ENCODE measurements at regions not wholly inside any gene's neighbourhood (a gene's known extent, or its start where the extent isn't known, plus 50 kb on each side); places are given as distances from the start of the nearest gene placed in this dataset.
"Not testable (repeated sequence)": the region's sequence is repeated elsewhere in the genome, so short reads cannot be mapped to it uniquely, and the experiment has no call there.

DNA sequence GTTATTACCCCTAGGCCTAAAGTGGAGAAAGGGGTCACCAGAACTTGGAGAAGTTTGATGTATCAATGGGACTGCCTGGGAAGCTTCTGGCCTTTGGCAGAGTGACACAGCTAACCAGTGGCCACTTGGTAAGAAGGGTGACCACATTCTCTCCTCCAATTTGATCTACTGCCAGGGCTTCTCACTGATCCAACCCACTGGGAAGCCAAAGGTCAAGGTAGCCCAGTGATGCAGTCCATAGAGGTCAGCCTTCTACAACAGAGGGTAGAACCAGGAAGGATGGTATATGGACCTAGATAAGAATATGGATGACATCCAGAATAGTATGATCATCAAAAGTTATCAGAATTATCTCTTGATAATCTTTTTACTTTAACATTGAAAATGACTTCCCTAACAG lies 493.6 kb downstream of the NYAP2 start:
- no peak for DNase-seq

DNA sequence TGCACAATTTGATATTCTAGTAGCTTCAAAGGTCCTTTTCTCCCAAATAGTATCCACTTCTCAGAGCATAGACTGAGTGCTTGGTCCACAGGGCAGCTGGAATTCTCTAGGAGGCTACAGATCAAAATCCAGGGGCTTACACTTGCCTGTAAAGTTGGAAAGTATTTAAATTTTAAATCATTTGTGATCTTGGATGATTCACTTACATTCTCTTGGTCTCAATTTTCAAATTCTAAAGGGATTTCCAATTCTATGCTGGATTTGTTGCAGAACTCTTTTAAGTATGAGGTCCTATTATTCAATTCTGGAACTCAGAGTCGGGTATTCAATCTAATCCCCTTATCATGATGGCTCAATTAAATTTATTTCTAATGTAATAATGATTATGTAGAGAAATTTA lies 492.3 kb downstream of the NYAP2 start:
- DNase-seq, result no peak

DNA sequence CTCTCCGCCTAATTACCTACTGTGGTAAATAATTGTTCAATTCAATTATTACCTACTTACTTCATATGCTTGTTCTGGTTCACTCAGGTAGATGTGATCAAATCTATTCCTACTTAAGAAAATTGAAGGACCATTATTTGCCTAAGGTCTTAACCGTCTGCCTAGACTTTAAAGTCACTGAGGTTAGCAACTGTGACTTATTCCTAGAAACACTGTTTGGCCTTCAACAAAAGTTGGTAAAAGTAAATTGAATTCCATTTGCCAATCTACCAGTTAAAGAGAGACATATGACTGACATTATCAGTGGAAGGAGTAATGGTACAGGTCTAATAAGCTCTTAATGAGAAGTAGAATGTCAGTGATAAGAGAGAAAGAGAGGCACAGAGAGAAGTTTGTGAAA lies 491.5 kb downstream of the NYAP2 start:
- DNase-seq, result no peak

DNA sequence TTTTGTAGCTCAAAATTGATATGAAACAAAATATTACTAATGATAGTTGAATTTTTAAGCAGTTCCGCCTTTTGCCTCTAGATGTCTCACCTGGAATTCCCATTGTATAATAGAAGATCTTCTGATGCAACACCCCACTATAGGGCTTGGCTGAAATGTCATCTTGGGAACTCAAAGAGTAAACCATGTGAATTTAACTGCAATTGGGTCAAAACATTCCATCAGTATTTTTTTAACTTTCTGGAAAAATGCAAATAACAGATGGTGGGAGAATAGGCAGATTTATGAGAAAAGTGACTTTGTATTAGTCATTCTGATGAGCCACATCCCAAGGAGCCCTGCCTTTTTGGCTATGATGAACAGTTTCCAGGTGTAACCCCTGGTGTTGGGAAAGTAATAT lies 489.9 kb downstream of the NYAP2 start:
- DNase-seq, result no peak

DNA sequence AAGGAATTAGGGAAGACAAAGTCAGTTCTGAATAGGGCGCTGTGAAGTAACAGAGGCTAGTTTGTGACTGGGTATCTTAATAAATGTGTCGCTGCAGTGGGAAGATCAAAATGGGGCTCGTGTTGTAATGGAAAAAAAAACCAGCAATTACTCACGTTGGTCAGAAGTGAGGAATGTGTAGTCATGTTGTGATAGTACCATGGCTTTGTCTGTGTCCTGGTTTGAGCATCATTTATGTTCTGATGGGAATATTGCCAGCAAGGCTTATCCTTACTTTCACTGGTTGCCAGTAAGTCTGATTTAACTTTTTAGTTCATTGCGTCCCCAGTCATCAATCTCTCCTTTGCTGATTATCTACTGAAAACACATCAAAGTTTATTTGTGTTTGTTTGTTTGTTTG lies 467.6 kb downstream of the NYAP2 start:
- no peak for DNase-seq

DNA sequence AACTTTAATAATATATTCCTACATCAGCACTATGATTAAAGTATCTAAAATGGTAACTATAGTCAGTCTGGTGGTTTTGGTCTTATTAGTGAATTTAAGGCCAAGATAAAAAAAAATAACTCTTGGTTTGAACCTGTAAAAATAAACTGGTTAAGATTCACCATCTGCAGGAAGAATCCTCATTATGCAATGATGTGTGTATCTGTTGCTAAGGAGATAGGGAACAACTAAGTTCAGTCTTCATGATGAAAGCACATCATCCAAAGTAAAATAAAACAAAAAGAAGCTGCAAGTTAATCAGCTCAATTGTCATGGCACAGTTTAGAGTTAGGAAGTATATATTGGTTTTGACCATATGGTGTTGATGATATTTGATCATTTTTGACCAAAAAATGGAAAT lies 466.0 kb downstream of the NYAP2 start:
- DNase-seq, result no peak

DNA sequence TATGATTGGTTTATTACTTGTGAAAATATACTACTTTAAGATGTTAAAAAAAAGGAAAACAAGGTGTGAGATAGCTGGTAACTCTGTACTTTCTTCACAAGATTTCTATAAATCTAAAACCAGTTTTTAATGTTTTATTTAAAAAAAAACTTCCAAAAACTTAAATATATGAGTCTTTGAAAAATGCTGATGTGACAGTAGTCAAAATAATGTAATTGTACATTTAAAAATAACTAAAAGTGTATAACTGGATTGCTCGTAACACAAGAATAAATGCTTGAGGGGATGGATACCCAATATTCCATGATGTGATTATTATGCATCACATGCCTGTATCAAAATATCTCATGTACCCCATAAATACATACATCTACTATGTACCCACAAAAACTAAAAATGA lies 464.9 kb downstream of the NYAP2 start:
- no peak for DNase-seq

DNA sequence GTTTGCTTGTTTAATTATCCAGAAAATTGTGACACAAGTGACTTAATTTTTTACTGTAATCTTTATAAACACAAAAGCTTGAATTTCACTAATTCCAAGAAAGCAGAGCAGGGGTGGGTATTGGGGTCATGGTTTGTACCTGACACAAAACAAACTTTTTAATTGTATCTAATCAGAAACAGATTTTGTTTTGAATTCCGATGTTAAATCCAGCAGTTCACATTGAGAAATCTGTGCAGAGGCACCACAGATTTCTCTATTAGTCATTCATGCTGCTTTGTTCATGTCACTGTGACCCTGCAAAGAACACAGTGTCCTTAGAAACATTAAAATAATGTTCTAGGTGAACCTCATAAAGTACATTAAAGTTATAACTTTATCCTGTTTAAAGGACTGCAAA lies 443.4 kb downstream of the NYAP2 start:
- DNase-seq, result no peak

DNA sequence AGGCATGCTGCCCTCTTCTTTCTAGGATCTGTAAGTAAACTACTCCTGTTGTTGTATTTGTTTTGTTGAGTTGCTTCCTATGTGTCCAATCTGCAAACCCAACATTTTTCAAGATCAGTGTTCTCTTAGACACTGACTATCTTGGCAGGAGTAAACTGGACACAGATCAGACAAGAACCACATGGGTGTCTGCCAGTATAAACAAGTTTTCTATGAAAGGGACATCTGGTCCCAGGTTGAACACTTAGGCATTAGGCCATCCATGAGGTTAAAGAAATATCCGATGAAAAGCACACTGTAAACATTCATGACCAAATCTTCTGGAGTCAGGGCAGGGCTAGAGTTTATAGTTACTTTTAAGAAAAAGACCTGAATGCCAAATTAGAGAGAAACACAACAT lies 441.8 kb downstream of the NYAP2 start:
- no peak for DNase-seq

DNA sequence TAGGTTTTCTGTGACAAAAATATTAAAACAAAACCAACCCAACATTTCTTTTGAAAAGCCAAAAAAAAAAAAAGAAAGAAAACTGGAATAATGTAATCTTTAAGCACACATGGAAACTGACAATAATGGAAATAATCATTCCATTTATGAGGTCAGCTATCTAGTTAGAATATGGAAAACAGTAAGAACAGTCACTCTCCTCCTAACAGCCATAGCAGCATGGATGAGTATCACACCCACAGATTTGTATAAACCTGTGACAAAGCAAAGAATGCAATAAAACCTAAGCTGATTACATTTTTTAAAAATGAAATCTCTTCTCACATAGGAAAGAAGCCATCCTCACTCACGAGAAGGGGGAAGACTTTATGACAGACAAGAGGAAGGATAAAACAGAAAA lies 437.8 kb downstream of the NYAP2 start:
- no peak for DNase-seq

DNA sequence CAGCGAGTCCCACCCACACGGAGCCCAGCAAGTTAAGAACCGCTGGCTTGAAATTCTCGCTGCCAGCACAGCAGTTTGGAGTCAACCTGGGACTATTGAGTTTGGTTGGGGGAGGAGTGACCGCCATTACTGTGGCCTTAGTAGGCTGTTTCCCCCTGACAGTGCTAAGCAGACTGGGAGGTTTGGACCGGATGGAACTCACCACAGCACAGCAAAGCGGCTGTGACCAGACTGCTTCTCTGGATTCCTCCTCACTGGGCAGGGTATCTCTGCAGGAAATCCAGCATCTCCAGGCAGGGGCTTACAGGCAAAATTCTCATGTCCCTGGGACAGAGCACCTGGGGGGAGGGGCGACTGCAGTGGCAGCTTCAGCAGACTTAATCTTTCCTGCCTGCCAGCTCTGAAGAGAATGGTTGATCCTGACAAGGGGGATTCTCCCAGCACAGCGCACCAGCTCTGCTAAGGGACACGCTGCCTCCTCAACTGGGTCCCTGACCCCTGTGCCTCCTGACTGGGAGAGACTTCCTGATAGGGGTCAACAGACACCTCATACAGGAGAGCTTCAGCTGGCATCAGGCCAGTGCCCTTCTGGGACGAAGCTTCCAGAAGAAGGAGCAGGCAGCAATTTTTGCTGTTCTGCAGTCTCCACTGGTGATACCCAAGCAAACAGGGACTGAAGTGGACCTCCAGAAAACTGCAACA lies 425.4 kb downstream of the NYAP2 start:
- DNase-seq, result no peak

DNA sequence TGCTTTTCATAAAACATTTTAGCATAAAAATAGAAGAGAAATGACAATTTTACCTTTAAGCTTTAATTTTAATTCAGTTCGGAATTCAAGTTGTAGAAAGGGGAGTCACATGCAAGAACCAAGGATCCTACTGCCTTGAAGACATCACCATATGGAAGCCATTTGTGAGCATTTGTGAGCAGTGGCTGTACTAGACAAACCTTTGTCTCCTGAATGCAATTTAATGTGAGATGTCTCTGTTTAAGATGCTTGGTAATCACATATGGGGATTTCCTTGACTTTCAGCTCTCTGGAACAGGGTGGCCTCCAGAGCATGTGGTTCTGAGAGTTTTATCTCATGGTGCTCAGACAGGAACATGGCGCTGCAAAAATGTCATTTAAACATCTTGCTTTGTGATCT lies 421.8 kb downstream of the NYAP2 start:
- DNase-seq, result no peak

DNA sequence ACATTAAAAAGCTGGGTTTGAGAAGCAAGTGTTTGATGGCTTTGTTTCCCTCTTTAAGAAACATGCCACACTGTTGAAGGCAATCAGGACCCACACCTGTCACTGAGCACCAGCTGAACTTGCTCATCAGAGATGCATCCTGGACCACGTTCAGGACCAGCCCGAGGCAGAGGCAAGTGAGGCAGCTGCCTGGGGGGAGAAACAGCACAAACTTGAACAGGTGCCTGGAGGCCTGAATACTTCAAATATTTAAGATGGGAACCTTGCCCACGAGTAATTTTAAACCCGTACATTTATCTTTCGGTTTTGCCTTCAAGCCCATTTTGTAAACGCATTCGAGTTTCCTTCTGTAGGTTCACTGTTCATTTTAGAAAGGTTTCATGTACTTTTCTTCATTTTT lies 421.3 kb downstream of the NYAP2 start:
- no peak for DNase-seq

DNA sequence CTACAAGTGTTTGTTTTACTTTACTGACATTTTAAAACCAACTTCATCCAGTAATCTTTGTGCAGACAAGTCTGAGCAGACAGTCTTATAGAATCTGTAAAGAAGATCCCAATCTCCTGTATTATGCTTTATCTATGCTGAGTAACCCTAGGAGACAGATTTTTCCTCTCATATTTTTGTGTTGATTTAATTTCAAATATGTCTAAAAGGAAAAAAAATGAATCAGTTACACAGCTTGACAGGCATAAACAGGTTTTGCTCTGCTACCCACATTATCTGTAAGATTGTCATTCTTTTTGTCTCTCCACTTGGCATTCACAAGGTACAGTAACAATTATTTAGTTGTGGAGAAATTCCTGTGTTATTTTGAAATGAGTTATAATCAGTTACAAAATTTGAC lies 415.0 kb downstream of the NYAP2 start:
- DNase-seq, result no peak

DNA sequence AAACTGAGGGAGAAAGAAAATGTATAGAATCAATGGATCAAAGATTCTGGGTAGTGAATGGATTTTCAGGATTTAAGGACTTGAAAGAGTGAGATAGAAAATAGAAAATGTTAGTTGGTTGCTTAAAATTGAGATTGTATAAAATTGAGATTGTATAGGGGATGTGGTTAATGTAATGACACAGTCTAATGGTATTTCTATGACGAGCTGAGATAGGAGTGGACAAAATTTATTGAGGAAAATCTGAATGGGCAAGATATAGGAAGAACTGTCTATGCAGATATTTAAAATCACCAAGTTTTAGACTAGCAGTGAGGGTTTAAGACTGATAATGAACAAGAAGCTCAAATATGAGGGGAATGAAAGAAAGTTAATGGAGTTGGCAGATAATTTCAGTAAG lies 406.6 kb downstream of the NYAP2 start:
- DNase-seq, result no peak

DNA sequence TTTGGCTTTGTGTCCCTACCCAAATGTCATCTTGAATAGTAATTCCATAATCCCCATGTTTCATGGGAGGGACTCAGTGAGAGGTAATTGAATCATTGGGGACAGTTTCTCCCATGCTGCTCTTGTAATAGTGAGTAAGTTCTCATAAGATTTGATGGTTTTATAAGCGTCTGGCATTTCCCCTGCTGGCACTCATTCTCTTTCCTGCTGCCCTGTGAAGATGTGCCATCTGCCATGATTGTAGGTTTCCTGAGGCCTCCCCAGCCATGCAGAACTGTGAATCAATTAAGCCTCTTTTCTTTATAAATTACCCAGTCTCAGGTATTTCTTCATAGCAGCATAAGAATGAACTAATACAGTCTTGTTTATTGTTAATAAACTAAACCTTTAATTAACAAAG lies 402.6 kb downstream of the NYAP2 start:
- not testable (repeated sequence) for DNase-seq

DNA sequence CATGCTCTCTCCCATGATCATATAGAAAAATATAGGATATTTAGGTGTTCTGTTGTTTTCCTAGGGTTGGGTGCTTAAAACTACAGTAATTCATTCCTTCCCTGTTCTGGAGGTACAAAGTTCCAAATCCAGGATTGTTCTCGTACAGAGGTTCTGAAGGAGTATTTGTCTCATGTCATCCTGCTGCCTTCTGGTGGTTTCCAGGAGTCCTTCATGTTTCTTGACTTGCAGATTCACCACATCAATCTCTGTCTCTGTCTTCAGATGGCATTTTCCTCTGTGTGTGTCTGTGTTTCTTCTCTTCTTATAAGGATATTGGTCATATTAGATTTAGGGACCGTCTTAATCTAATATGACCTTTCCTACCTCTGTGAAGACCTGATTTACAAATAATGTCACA lies 397.9 kb downstream of the NYAP2 start:
- DNase-seq, result no peak

DNA sequence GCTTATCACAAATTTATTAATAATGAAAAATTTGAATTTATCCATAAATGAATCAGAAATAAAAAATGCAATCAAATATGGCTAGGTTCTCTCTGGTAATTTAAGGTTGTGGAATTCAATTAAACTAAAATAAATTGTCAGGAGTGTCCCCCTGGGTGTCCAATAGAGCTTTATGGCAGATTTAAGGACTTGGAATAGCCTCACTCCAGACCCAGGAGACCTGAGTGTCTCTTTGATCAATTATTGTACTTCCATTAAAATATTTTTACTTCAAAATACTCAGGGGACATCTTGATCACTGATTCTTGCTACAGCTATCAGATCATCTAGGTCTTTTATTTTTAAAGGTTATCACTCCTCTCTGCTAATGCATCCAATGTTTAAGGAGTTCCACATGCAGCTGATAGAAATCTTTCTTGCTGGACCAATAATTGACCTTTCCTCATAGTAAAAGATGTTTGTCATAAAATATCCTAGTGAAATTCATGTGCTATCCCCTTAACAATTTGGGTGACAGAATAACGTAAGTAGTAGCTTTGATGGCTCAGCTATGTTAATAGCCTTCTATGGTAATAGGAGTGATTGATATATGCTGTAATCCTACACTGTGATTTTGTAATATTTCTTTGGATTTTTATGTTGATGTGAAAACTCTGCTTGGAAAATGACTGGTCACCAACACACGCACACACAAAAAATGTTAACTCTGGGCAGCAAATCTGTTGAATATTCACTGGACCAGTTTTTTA lies 395.3 kb downstream of the NYAP2 start:
- DNase-seq, result no peak

DNA sequence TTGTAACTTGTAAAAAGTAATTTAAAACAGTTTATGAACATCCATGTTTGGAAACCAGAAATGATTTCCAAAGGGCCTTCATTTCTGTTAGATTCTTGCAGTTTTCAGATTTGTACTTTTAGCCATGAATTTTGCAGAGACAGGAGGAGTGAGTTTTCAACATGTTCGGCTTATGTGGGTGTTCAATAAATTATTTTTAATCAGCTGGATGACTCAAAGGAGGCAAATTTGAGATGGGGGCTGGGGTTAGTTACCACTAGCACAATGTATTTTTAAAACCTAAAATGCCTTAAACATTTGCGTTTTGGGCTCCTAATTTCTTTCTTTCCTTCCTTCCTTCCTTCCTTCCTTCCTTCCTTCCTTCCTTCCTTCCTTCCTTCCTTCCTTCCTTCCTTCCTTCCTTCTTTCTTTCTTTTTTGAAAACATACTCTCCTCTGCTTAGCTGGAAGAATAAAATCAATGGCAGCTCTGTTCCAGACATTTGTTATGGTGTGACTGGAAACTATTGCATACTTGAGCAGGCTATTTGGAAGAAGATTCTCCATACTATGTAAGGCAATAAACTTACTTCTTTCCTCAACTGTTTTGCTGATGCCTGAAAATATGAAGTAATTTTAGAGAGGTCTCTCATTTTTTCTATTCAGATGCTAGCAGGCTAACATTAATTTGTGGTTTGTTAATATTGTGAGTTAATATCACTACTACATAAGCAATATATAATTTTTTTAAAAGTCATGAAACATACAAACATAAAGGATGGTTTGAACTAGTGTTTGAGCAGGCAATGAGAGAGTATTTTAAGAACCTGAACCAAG lies 394.4 kb downstream of the NYAP2 start:
- no peak for DNase-seq

DNA sequence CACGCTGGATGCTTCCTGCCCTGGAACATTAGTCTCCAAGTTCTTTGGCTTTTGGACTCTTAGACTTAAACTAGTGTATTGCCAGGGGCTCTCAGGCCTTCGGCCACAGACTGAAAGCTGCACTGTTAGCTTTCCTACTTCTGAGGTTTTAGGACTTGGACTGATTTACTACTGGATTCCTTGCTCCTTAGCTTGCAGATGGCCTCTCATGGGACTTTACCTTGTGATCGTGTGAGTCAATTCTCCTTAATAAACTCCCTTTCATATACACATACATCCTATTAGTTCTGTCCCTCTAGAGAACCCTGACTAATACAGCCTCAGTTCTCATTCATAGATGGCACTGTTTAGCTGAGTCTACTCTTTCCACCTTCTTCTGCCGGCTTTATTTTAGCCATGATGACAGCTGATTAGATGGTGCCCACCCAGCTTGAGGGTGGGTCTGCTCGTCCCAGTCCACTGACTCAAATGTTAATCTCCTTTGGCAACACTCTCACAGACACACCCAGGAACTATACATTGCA lies 389.1 kb downstream of the NYAP2 start:
- no peak for DNase-seq

DNA sequence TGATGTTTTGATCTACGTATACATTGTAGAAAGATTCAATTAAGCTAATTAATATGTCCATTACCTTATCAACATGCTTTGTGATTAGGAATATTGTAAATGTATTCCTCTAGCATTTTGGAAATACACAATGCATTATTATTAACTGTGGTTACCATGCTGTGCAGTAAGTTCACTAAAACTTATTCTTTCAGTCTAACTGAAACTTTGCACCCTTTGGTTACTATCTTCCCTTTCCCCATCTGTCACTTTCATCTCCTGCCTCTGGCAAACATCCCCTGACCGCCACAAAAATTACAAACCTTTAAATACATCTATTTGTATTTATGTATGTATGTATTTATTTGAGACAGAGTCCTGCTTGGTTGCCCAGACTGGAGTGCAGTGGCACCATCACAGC lies 388.0 kb downstream of the NYAP2 start:
- DNase-seq, result no peak

DNA sequence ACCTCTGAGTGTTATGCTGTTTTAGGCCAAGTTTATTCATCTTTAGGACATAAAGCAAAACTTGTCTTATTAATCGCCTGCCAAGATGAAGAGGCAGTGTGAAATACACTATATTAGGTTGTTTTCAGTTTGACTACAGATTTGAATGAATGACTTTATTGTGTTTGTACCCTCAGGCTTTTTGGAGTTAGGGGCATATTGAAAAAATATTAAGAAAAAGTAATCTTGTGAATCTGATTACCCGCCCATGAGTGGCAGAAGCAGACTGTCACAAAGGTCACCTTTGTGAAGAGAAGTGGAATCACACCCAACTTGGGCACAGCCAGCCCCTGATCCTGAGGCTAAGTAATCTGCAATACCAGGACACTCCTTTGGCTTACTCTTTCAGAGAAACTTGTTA lies 382.5 kb downstream of the NYAP2 start:
- no peak for DNase-seq

DNA sequence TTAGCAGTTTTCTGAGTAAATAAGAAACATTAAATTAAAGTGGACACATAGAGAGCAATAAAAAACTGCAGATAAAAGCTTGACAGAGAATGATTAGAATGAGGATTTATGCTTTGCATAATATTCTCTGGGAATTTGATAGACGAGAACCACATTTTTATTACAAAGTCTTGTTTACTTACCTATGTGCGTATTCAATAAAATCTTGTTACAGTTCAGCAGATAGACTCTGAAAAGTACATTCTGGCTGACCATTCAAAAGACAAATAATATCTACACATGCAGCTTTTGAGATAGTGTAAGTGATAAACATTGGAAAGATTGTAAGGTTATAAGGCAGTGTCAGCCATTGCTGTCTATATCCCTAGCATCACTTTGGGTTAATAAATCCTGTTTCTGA lies 381.6 kb downstream of the NYAP2 start:
- no peak for DNase-seq

DNA sequence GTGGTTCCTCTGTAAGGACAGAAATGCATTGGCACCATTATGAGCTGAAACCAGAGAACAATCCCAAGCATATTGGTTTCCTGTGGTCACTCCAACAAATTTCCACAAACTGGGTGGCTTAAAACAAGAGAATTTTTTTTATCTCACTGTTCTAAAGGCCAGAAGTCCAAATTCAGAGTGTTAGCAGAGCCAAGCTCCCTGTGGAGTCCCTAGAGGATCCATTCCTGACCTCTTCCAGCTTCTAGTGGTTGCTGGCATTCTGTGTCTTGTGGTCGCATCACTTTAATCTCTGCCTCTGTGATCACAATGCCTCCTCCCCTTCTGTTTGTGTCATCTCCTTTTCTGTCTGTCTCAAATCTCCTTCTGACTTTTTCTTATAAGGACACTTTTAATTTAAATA lies 380.3 kb downstream of the NYAP2 start:
- DNase-seq, result no peak
